CD1c-positive myeloid dendritic cell (primary cell): ENCODE measurements at regions not wholly inside any gene's neighbourhood (a gene's known extent, or its start where the extent isn't known, plus 50 kb on each side); places are given as distances from the start of the nearest gene placed in this dataset.

Experiments used
- DNase-seq: peaks from one replicate; pipeline ENCODE4 v3.0.0-alpha.2; 2016; ENCODE audit errors: extremely low spot score

GRCh38 chr2:235263205-235264120 lies 230.4 kb upstream of the AGAP1 start:
- no peak for DNase-seq

GRCh38 chr2:235264121-235264493 lies 229.7 kb upstream of the AGAP1 start:
- DNase-seq, result no peak

- no peak for DNase-seq
These were observed 229.3 kb upstream of the AGAP1 start for GRCh38 chr2:235264512-235264911.

GRCh38 chr2:235265348-235265965 lies 228.4 kb upstream of the AGAP1 start:
- no peak for DNase-seq

GRCh38 chr2:235267251-235267650 lies 226.6 kb upstream of the AGAP1 start:
- no peak for DNase-seq

GRCh38 chr2:235268535-235268934 lies 225.3 kb upstream of the AGAP1 start:
- DNase-seq, result no peak

- no peak for DNase-seq
These were observed 223.6 kb upstream of the AGAP1 start for GRCh38 chr2:235270291-235270690.

GRCh38 chr2:235270956-235271355 lies 222.9 kb upstream of the AGAP1 start:
- DNase-seq, result peak; percentile 3

- no peak for DNase-seq
These were observed 221.9 kb upstream of the AGAP1 start for GRCh38 chr2:235271936-235272335.

- DNase-seq, result no peak
These were observed 219.8 kb upstream of the AGAP1 start for GRCh38 chr2:235274023-235274422.

GRCh38 chr2:235277485-235277884 lies 216.4 kb upstream of the AGAP1 start:
- DNase-seq, result no peak

GRCh38 chr2:235278771-235279355 lies 215.0 kb upstream of the AGAP1 start:
- DNase-seq, result no peak

GRCh38 chr2:235279965-235280364 lies 213.9 kb upstream of the AGAP1 start:
- DNase-seq, result no peak

- no peak for DNase-seq
These were observed 210.6 kb upstream of the AGAP1 start for GRCh38 chr2:235283246-235283645.

- DNase-seq, result no peak
These were observed 207.0 kb upstream of the AGAP1 start for GRCh38 chr2:235286622-235287374.

GRCh38 chr2:235287375-235287733 lies 206.5 kb upstream of the AGAP1 start:
- no peak for DNase-seq

GRCh38 chr2:235291461-235291860 lies 202.4 kb upstream of the AGAP1 start:
- no peak for DNase-seq

GRCh38 chr2:235293061-235293460 lies 200.8 kb upstream of the AGAP1 start:
- DNase-seq, result no peak

- no peak for DNase-seq
These were observed 198.0 kb upstream of the AGAP1 start for GRCh38 chr2:235295831-235296230.

GRCh38 chr2:235300368-235301201 lies 193.3 kb upstream of the AGAP1 start:
- no peak for DNase-seq
